WTC11 (cell line): ENCODE measurements at regions not wholly inside any gene's neighbourhood (a gene's known extent, or its start where the extent isn't known, plus 50 kb on each side); places are given as distances from the start of the nearest gene placed in this dataset.

Experiments used
- GABPB1 ChIP-seq: sonication (generic); formaldehyde crosslinking; IDR thresholded peaks from 2 replicates; pipeline ENCODE4 v1.8.1; 2023; ENCODE audit warnings: mild to moderate bottlenecking, missing genetic modification reagents
- JUN ChIP-seq: sonication (generic); formaldehyde crosslinking; IDR thresholded peaks from 2 replicates; pipeline ENCODE4 v1.8.0; 2023; ENCODE audit warnings: mild to moderate bottlenecking, missing genetic modification reagents
- SMAD3 ChIP-seq: sonication (generic); formaldehyde crosslinking; IDR thresholded peaks from 2 replicates; pipeline ENCODE4 v1.8.0; 2022; ENCODE audit warnings: missing genetic modification reagents, mild to moderate bottlenecking, borderline replicate concordance
- SP1 ChIP-seq: sonication (generic); formaldehyde crosslinking; conservative IDR thresholded peaks from 2 replicates; pipeline ENCODE4 v1.8.1; 2022; ENCODE audit warnings: missing genetic modification reagents
- TP53 ChIP-seq: sonication (generic); formaldehyde crosslinking; IDR thresholded peaks from 2 replicates; pipeline ENCODE4 v1.8.1; 2023; ENCODE audit warnings: mild to moderate bottlenecking, missing genetic modification reagents
- TF ChIP-seq, protein P1 (sequence below): fragments of 200-600 bp; IDR thresholded peaks from 2 replicates; pipeline ENCODE4 v1.8.0; 2022; ENCODE audit warnings: antibody characterized with exemption
- TF ChIP-seq, protein P2 (sequence below): sonication (generic); formaldehyde crosslinking; IDR thresholded peaks from 2 replicates; pipeline ENCODE4 v1.8.0; 2022; ENCODE audit warnings: mild to moderate bottlenecking, missing genetic modification reagents
- TF ChIP-seq, protein P3 (sequence below): sonication (generic); formaldehyde crosslinking; IDR thresholded peaks from 2 replicates; pipeline ENCODE4 v1.8.0; 2022; ENCODE audit warnings: mild to moderate bottlenecking, missing genetic modification reagents
- TF ChIP-seq, protein P4 (sequence below): sonication (generic); formaldehyde crosslinking; IDR thresholded peaks from 2 replicates; pipeline ENCODE4 v1.8.0; 2022; ENCODE audit warnings: missing genetic modification reagents
- TF ChIP-seq, protein P5 (sequence below): sonication (generic); formaldehyde crosslinking; IDR thresholded peaks from 2 replicates; pipeline ENCODE4 v1.8.0; 2022; ENCODE audit warnings: mild to moderate bottlenecking, missing genetic modification reagents
- TF ChIP-seq, protein P6 (sequence below): sonication (generic); formaldehyde crosslinking; IDR thresholded peaks from 2 replicates; pipeline ENCODE4 v1.8.1; 2022; ENCODE audit warnings: missing genetic modification reagents, borderline replicate concordance
- TF ChIP-seq, protein P7 (sequence below): fragments of 250-450 bp; sonication (Bioruptor Pico); IDR thresholded peaks from 2 replicates; pipeline ENCODE4 v1.8.0; 2021; ENCODE audit warnings: mild to moderate bottlenecking

DNA sequence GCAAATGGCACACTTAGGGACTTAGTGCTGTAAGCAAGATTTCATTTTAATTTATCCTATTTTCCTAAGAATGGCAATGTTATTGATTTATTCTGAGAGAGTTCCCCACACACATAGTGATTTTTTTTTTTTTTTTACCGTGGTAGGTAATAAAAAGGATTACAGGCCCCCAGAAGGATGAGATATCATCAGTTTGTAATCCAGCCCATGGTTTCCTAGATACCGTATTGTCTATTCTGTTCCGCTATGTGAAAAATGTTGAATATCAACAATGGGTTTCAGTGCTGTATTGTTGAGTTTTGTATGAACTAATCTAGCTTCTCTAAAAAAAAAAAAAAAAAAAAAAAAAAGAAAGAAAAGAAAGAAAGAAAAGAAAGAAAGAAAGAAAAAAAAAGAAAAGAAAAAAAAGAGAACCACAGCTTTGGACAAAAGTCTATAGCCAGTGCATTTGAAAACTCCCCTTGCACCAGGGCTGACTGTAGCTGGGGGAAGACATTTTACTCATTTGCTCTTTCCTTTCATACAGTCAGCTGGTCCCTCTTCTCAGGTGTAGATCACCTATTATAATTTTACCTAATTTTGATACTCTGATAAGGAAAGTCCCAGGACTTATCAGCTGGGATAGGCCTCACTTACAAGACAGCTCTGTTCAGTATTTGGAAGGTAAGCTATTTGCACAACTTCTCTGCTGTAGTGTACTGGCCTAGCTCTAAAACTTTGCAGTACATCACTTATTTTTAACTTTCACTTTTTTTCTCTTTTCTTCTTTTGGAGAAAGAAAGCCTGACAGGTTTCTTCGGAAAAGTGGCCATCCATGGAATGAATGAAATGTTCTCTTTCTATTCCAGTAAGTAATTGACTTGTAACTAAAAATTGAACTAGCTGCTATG lies 101.4 kb upstream of the SOX2 start:
- TF ChIP-seq JUN (CRISPR knock-in tag): no peak
- TF ChIP-seq, protein P1, sequence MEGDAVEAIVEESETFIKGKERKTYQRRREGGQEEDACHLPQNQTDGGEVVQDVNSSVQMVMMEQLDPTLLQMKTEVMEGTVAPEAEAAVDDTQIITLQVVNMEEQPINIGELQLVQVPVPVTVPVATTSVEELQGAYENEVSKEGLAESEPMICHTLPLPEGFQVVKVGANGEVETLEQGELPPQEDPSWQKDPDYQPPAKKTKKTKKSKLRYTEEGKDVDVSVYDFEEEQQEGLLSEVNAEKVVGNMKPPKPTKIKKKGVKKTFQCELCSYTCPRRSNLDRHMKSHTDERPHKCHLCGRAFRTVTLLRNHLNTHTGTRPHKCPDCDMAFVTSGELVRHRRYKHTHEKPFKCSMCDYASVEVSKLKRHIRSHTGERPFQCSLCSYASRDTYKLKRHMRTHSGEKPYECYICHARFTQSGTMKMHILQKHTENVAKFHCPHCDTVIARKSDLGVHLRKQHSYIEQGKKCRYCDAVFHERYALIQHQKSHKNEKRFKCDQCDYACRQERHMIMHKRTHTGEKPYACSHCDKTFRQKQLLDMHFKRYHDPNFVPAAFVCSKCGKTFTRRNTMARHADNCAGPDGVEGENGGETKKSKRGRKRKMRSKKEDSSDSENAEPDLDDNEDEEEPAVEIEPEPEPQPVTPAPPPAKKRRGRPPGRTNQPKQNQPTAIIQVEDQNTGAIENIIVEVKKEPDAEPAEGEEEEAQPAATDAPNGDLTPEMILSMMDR: no peak
- no peak for TF ChIP-seq GABPB1 (CRISPR knock-in tag)
- no peak for TF ChIP-seq TP53 (CRISPR knock-in tag)
- TF ChIP-seq, protein P2, sequence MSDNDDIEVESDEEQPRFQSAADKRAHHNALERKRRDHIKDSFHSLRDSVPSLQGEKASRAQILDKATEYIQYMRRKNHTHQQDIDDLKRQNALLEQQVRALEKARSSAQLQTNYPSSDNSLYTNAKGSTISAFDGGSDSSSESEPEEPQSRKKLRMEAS: no peak
- TF ChIP-seq, protein P3, sequence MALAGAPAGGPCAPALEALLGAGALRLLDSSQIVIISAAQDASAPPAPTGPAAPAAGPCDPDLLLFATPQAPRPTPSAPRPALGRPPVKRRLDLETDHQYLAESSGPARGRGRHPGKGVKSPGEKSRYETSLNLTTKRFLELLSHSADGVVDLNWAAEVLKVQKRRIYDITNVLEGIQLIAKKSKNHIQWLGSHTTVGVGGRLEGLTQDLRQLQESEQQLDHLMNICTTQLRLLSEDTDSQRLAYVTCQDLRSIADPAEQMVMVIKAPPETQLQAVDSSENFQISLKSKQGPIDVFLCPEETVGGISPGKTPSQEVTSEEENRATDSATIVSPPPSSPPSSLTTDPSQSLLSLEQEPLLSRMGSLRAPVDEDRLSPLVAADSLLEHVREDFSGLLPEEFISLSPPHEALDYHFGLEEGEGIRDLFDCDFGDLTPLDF (CRISPR knock-in tag): no peak
- TF ChIP-seq SMAD3: no peak
- TF ChIP-seq SP1 (CRISPR knock-in tag): no peak
- TF ChIP-seq, protein P4, sequence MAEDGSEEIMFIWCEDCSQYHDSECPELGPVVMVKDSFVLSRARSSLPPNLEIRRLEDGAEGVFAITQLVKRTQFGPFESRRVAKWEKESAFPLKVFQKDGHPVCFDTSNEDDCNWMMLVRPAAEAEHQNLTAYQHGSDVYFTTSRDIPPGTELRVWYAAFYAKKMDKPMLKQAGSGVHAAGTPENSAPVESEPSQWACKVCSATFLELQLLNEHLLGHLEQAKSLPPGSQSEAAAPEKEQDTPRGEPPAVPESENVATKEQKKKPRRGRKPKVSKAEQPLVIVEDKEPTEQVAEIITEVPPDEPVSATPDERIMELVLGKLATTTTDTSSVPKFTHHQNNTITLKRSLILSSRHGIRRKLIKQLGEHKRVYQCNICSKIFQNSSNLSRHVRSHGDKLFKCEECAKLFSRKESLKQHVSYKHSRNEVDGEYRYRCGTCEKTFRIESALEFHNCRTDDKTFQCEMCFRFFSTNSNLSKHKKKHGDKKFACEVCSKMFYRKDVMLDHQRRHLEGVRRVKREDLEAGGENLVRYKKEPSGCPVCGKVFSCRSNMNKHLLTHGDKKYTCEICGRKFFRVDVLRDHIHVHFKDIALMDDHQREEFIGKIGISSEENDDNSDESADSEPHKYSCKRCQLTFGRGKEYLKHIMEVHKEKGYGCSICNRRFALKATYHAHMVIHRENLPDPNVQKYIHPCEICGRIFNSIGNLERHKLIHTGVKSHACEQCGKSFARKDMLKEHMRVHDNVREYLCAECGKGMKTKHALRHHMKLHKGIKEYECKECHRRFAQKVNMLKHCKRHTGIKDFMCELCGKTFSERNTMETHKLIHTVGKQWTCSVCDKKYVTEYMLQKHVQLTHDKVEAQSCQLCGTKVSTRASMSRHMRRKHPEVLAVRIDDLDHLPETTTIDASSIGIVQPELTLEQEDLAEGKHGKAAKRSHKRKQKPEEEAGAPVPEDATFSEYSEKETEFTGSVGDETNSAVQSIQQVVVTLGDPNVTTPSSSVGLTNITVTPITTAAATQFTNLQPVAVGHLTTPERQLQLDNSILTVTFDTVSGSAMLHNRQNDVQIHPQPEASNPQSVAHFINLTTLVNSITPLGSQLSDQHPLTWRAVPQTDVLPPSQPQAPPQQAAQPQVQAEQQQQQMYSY (CRISPR knock-in tag): peak; percentile 86
- TF ChIP-seq, protein P5, sequence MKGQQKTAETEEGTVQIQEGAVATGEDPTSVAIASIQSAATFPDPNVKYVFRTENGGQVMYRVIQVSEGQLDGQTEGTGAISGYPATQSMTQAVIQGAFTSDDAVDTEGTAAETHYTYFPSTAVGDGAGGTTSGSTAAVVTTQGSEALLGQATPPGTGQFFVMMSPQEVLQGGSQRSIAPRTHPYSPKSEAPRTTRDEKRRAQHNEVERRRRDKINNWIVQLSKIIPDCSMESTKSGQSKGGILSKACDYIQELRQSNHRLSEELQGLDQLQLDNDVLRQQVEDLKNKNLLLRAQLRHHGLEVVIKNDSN (CRISPR knock-in tag): no peak
- TF ChIP-seq, protein P6, sequence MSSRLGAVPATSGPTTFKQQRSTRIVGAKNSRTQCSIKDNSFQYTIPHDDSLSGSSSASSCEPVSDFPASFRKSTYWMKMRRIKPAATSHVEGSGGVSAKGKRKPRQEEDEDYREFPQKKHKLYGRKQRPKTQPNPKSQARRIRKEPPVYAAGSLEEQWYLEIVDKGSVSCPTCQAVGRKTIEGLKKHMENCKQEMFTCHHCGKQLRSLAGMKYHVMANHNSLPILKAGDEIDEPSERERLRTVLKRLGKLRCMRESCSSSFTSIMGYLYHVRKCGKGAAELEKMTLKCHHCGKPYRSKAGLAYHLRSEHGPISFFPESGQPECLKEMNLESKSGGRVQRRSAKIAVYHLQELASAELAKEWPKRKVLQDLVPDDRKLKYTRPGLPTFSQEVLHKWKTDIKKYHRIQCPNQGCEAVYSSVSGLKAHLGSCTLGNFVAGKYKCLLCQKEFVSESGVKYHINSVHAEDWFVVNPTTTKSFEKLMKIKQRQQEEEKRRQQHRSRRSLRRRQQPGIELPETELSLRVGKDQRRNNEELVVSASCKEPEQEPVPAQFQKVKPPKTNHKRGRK (CRISPR knock-in tag): no peak
- TF ChIP-seq, protein P7, sequence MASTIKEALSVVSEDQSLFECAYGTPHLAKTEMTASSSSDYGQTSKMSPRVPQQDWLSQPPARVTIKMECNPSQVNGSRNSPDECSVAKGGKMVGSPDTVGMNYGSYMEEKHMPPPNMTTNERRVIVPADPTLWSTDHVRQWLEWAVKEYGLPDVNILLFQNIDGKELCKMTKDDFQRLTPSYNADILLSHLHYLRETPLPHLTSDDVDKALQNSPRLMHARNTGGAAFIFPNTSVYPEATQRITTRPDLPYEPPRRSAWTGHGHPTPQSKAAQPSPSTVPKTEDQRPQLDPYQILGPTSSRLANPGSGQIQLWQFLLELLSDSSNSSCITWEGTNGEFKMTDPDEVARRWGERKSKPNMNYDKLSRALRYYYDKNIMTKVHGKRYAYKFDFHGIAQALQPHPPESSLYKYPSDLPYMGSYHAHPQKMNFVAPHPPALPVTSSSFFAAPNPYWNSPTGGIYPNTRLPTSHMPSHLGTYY (CRISPR knock-in tag): no peak
